Naive B cell (primary cell): ENCODE measurements at regions not wholly inside any gene's neighbourhood (a gene's known extent, or its start where the extent isn't known, plus 50 kb on each side); places are given as distances from the start of the nearest gene placed in this dataset.
"Not testable (repeated sequence)": the region's sequence is repeated elsewhere in the genome, so short reads cannot be mapped to it uniquely, and the experiment has no call there.

Experiments used
- ATAC-seq, 2 donors: fragments of 150-1000 bp; cut with Tn5 transposase; 2 replicates each; pipeline ENCODE4 v1.10.0; 2021; ENCODE audit warnings: low read depth in 2 of 2, mild to moderate bottlenecking in 2 of 2, moderate library complexity in 2 of 2
- DNase-seq: peaks from one replicate; pipeline ENCODE4 v3.0.0; 2022
- H3K27ac Mint-ChIP-seq, 6 donors: one replicate each; pipeline ENCODE4 v1.8.0; 2020 to 2022; ENCODE audit warnings: mild to moderate bottlenecking in 6 of 6, mixed read lengths in 6 of 6, moderate library complexity in 5 of 6, inconsistent platforms in 2 of 6
- H3K27me3 Mint-ChIP-seq, 3 donors: one replicate each; pipeline ENCODE4 v1.8.0; 2021 to 2022; ENCODE audit warnings: mixed read lengths in 3 of 3, mild to moderate bottlenecking in 1 of 3
- H3K36me3 Mint-ChIP-seq, 2 donors: one replicate each; pipeline ENCODE4 v1.8.0; 2020 to 2022; ENCODE audit warnings: mixed read lengths in 2 of 2, inconsistent platforms in 1 of 2, mild to moderate bottlenecking in 1 of 2
- H3K4me1 Mint-ChIP-seq, 3 donors: one replicate each; pipeline ENCODE4 v1.8.0; 2020 to 2022; ENCODE audit warnings: mixed read lengths in 3 of 3, inconsistent platforms in 1 of 3, mild to moderate bottlenecking in 1 of 3, moderate library complexity in 1 of 3
- H3K4me3 Mint-ChIP-seq, 8 donors: one replicate each; pipeline ENCODE4 v1.8.0; 2020 to 2022; ENCODE audit warnings: mild to moderate bottlenecking in 8 of 8, mixed read lengths in 8 of 8, moderate library complexity in 8 of 8, inconsistent platforms in 2 of 8
- H3K9me3 Mint-ChIP-seq, 7 donors: one replicate each; pipeline ENCODE4 v1.8.0; 2020 to 2022; ENCODE audit warnings: mixed read lengths in 7 of 7, mild to moderate bottlenecking in 5 of 7, inconsistent platforms in 2 of 7, moderate library complexity in 1 of 7

DNA sequence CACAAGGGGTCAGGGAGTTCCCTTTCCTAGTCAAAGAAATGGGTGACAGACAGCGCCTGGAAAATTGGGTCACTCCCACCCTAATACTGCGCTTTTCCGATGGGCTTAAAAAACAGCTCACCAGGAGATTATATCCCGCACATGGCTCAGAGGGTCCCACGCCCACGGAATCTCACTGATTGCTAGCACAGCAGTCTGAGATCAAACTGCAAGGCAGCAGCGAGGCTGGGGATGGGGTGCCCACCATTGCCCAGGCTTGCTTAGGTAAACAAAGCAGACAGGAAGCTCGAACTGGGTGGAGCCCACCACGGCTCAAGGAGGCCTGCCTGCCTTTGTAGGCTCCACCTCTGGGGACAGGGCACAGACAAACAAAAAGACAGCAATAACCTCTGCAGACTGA lies 56.4 kb upstream of the SLC22A9 start:
- not testable (repeated sequence) for H3K27ac Mint-ChIP-seq, ATAC-seq, H3K4me3 Mint-ChIP-seq, H3K4me1 Mint-ChIP-seq, DNase-seq
- Mint-ChIP-seq H3K36me3 (peaks cover 9 to 23% of the 10 kb centered on the region in 2 donors), H3K9me3 (peaks cover 14 to 56% (median 36%) of the 10 kb centered on the region in 7 donors), H3K27me3 (peaks cover 19 to 32% (median 29%) of the 10 kb centered on the region in 3 donors)

GRCh38 chr11:63298258-63298657 lies 54.9 kb upstream of the SLC22A25 start:
- no peak overlapping the region for H3K4me3 Mint-ChIP-seq
- DNase-seq (no peak), ATAC-seq (no peak)
- peaks cover 24 to 56% (median 49%) of the 10 kb centered on the region in 3 donors for H3K27me3 Mint-ChIP-seq
- no peaks in the 10 kb centered on the region for H3K4me1 Mint-ChIP-seq
- H3K9me3 Mint-ChIP-seq = peaks cover 6 to 19% (median 13%) of the 10 kb centered on the region in 7 donors
- H3K36me3 Mint-ChIP-seq = peaks cover 3 to 15% of the 10 kb centered on the region in 2 donors
- no peak overlapping the region for H3K27ac Mint-ChIP-seq
